Esophagus squamous epithelium (tissue), 4 donors: ENCODE measurements at regions not wholly inside any gene's neighbourhood (a gene's known extent, or its start where the extent isn't known, plus 50 kb on each side); places are given as distances from the start of the nearest gene placed in this dataset.

ENCODE experiments used
- POLR2A ChIP-seq, 4 donors: fragments of 450-650 bp; IDR thresholded peaks; one replicate each; pipeline ENCODE4 v1.6.1; 2017; ENCODE audit warnings: antibody characterized with exemption in 4 of 4, mild to moderate bottlenecking in 4 of 4, moderate library complexity in 3 of 4
- TF ChIP-seq, protein P1 (sequence below), 6 experiments: fragments of 450-650 bp in 4 of 6; fragments of 200-600 bp in 2 of 6; sonication (generic) in 2 of 6; IDR thresholded peaks; one replicate each; pipeline ENCODE4 v1.5.1; 2016 to 2019; ENCODE audit warnings: antibody characterized with exemption in 6 of 6, mild to moderate bottlenecking in 4 of 6, moderate library complexity in 4 of 6

DNA sequence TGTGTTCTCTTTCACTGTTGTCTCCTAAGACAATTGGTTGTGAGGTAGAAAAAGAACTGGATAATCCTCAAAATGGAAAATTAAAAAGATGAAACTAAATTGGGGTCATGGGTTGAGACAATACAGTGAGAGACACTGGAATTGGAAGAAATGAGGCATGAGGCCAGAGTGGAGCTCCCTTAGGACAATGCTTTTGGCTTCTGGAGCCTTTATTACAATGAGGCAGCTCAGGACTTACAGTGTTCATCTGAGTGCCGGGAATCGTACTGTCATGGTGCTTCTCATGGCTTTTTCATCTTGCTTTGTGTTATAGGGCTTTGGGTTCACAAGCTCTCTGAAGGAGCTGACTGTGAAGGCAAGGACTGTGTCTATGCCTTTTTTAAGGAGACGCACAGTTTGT is 293.5 kb downstream of the SOX2 start:
- TF ChIP-seq, protein P1, sequence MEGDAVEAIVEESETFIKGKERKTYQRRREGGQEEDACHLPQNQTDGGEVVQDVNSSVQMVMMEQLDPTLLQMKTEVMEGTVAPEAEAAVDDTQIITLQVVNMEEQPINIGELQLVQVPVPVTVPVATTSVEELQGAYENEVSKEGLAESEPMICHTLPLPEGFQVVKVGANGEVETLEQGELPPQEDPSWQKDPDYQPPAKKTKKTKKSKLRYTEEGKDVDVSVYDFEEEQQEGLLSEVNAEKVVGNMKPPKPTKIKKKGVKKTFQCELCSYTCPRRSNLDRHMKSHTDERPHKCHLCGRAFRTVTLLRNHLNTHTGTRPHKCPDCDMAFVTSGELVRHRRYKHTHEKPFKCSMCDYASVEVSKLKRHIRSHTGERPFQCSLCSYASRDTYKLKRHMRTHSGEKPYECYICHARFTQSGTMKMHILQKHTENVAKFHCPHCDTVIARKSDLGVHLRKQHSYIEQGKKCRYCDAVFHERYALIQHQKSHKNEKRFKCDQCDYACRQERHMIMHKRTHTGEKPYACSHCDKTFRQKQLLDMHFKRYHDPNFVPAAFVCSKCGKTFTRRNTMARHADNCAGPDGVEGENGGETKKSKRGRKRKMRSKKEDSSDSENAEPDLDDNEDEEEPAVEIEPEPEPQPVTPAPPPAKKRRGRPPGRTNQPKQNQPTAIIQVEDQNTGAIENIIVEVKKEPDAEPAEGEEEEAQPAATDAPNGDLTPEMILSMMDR (IDR thresholded peaks at IDR 0.05): no peak
- no peak for TF ChIP-seq POLR2A (IDR thresholded peaks at IDR 0.05)
